Skin of body (tissue), 1 donor: ENCODE measurements at regions not wholly inside any gene's neighbourhood (a gene's known extent, or its start where the extent isn't known, plus 50 kb on each side); places are given as distances from the start of the nearest gene placed in this dataset.
"Not testable (repeated sequence)": the region's sequence is repeated elsewhere in the genome, so short reads cannot be mapped to it uniquely, and the experiment has no call there.

Experiments used
- DNase-seq: peaks from one replicate; lab custom pipeline; 2025; lab: John Stamatoyannopoulos, UW

GRCh38 chr2:207362716-207363115 is 167.0 kb upstream of the CREB1 start:
- no peak for DNase-seq

- DNase-seq, result no peak
Measured at GRCh38 chr2:207363761-207364290, 165.9 kb upstream of the CREB1 start.

DNA sequence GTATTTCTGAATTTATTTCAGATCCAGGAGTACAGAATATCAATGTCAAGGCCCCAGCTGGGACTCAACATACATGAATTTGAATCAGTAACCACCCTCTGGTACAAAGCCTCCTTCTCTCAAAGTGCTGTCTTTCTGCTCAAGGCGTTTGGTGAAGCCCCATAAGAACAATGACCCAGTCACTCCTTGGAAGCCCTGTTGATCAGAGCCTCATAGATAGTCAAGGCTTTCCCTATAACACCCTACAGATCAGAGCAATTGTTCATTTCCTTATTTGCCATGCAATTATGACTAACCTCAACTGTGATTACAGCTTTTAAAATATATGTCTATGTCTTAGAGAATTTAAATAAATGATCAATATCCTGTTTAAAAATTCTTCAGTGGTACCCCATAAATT is 159.1 kb upstream of the CREB1 start:
- no peak for DNase-seq

GRCh38 chr2:207371877-207372276 is 157.9 kb upstream of the CREB1 start:
- DNase-seq, result no peak

GRCh38 chr2:207372483-207372882 is 157.3 kb upstream of the CREB1 start:
- no peak for DNase-seq

- no peak for DNase-seq
Measured at GRCh38 chr2:207375207-207375875, 154.4 kb upstream of the CREB1 start.

GRCh38 chr2:207378620-207379019 is 151.1 kb upstream of the CREB1 start:
- DNase-seq, result not testable (repeated sequence)

GRCh38 chr2:207385076-207385475 is 144.7 kb upstream of the CREB1 start:
- no peak for DNase-seq

DNA sequence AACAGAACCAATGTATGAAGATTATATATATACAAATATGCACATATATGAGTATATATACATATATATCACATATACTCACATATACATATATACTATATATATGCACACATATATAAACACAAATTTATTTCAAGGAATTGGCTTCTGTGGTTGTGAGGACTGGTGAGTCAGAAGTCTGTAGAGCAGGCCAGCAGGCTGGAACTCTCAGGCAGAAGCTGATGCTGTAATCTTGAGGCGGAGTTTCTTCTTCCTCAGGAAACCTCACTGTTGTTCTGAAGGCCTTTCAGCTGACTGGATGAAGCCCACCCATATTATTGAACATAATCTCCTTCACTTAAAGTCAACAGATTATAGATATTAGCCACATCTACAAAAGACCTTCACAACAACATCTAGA is 143.9 kb upstream of the CREB1 start:
- no peak for DNase-seq

- DNase-seq, result no peak
Measured at GRCh38 chr2:207387001-207387571, 142.7 kb upstream of the CREB1 start.

GRCh38 chr2:207390302-207391095 is 139.3 kb upstream of the CREB1 start:
- no peak for DNase-seq

- DNase-seq, result no peak
Measured at GRCh38 chr2:207394203-207394781, 135.5 kb upstream of the CREB1 start.

- DNase-seq, result no peak
Measured at GRCh38 chr2:207394812-207395534, 134.8 kb upstream of the CREB1 start.

DNA sequence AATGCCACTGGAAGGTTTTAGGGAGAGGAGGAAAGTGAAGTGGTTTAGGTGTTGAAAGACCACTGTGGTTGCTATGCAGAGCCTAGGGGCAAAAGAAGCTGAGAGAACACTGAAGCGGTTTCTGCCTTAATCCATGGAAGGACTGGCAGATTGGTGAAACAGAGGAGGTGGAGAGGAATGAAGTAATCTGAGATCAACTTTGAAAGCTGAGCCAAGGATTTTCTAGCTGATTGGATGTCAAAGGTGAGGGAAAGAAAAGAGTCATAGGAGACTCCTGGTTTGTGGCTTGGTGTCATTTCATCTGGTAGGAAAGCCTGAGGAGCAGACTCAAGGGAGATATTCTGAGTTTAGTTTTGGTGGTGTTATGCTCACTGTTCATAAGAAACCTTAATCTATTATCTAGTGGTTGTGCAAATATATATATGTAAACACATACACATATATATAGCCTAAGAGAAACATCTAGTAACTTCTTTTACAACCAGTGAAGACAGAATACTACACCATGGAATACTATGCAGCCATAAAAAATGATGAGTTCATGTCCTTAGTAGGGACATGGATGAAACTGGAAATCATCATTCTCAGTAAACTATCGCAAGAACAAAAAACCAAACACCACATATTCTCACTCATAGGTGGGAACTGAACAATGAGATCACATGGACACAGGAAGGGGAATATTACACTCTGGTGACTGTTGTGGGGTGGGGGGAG is 134.1 kb upstream of the CREB1 start:
- DNase-seq, result no peak

GRCh38 chr2:207397917-207398655 is 131.7 kb upstream of the CREB1 start:
- DNase-seq, result no peak

GRCh38 chr2:207399301-207399700 is 130.5 kb upstream of the CREB1 start:
- DNase-seq, result no peak

GRCh38 chr2:207401338-207401737 is 128.4 kb upstream of the CREB1 start:
- DNase-seq, result no peak

DNA sequence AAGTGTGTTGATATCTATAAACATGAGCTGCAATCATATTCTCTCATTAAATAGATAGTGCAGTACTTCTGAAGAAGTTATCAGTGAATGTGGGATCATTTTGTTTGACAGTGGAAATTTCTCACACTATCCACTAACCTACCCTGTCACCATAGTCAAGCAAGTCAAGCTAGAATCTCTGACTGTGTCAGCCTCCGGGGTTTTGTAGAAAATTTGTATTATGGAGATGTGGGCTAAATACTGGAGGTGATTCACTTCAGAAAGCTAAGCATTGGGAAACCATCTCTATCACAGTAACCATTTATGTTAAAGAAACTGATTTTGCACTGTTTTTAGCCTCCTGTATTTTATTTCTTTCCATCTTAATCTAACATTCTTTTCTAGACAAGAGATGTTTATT is 126.6 kb upstream of the CREB1 start:
- no peak for DNase-seq

DNA sequence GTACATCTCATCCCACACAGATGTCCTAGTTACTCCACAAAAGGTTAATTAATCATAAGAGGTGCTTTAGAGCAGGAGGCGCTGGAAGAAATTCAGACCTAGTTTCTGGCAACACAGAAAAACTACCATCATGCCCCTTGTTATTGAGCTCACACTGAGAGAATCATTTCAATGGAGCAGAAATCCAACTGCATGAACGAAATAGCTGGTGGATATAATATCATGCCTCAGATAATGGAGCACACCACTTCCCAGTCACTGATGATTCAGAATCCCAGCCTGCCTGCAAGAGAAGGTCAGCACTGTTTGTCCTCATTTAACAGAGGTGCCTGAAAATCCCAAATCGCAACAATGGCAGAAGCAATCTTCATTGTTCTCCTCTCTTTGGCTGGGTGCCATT is 125.8 kb upstream of the CREB1 start:
- no peak for DNase-seq

- no peak for DNase-seq
Measured at GRCh38 chr2:207405150-207405549, 124.6 kb upstream of the CREB1 start.
